Transverse colon (tissue), 4 donors: ENCODE measurements at regions not wholly inside any gene's neighbourhood (a gene's known extent, or its start where the extent isn't known, plus 50 kb on each side); places are given as distances from the start of the nearest gene placed in this dataset.

Experiments
- CTCF ChIP-seq, 5 experiments: fragments of 200-600 bp in 3 of 5; fragments of 450-650 bp in 2 of 5; sonication (generic) in 3 of 5; IDR thresholded peaks; 1 replicate in 2 of 5; 2 replicates in 3 of 5; pipeline ENCODE4 v1.5.1; 2016 to 2017; ENCODE audit warnings: antibody characterized with exemption in 5 of 5, inconsistent platforms in 3 of 5, mild to moderate bottlenecking in 2 of 5, moderate library complexity in 1 of 5
- EP300 ChIP-seq: sonication (generic); formaldehyde crosslinking; IDR thresholded peaks from one replicate; pipeline ENCODE4 v1.6.1; 2017; ENCODE audit warnings: antibody characterized with exemption, low read depth
- POLR2A ChIP-seq: fragments of 450-650 bp; IDR thresholded peaks from one replicate; pipeline ENCODE4 v1.6.1; 2016; ENCODE audit warnings: antibody characterized with exemption, mild to moderate bottlenecking, moderate library complexity
- POLR2AphosphoS5 ChIP-seq, 3 donors: sonication (generic); formaldehyde crosslinking; IDR thresholded peaks; one replicate each; pipeline ENCODE4 v1.6.1; 2016; ENCODE audit warnings: antibody characterized with exemption in 3 of 3

DNA sequence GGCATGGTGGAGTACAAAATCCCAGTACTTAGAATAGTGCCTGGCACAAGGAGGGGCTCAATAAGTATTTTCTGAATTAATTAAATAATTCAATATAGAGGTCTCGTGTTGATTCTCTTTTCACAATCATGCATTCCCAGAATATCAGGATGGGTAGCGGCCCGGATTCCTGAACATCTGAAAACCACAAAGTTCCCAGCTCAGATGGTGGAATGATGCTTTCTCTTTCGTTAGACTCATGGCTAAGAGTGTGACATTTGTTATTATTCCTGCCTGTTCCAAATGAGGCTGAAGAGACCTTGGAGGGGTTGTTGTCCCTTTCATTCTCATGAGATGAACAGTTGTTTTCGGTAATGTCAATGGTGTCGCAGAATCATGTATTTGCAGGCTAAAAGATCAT, 95.4 kb upstream of the LIFR start:
- no peak for TF ChIP-seq CTCF (IDR thresholded peaks at IDR 0.05)
- no peak for TF ChIP-seq POLR2AphosphoS5 (IDR thresholded peaks at IDR 0.05)
- no peak for TF ChIP-seq EP300
- TF ChIP-seq POLR2A, result no peak
